ENCODE measurements at regions not wholly inside any gene's neighbourhood (a gene's known extent, or its start where the extent isn't known, plus 50 kb on each side); places are given as distances from the start of the nearest gene placed in this dataset.

DNA sequence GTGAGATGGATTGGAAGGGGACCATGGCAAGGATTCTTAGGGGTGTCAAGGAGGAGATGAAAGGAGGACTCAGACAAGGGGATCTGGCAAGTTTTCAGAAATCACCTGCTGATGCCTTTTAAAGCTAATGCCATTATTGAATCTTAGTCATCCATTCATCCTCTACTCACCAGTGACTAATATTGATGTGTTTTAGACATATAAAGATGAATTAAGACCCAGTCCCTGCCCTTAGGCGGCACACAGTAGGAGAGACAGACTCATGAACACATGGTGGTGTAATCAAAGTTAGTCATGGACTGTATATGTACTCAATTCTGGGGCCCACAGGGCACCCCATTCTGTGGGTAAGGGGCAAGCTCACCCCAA lies 56.5 kb upstream of the ATL2 start:
- BruUV-seq (replicated peaks), result no TSS peak
- no peaks in the 10 kb centered on the region for H3K9me2 ChIP-seq (ENCODE audit: insufficient read depth, low read length)
- H3K4me1 ChIP-seq (ENCODE audit: insufficient read depth, low read length, poor library complexity, severe bottlenecking), result no peaks in the 10 kb centered on the region
- no peak overlapping the region for H3K4me2 ChIP-seq (ENCODE audit: low read length)
- intact Hi-C loops (cut with micrococcal nuclease; ENCODE audit: unreplicated experiment), result no loop called here
- CTCF ChIA-PET (ENCODE audit: unreplicated experiment), result interaction anchor here (0.5 kb wide), 1 partner anchor 337 kb away, joined by 5 read pairs; no protein-coding TSS in a partner anchor
- no peak overlapping the region for H2AFZ ChIP-seq (ENCODE audit: low read length)
- H4K20me1 ChIP-seq (ENCODE audit: insufficient read depth, low read length), result no peaks in the 10 kb centered on the region
- H3K36me3 ChIP-seq (ENCODE audit: insufficient read depth, low read length), result no peaks in the 10 kb centered on the region
- DNase-seq (ENCODE audit: low spot score), result no peak
- POLR2A ChIA-PET, result interaction anchor here (0.5 kb wide), 2 partner anchors 116 to 1124 kb away, joined by 3 to 6 read pairs; no protein-coding TSS in a partner anchor
- H3K4me3 ChIP-seq (ENCODE audit: low read depth, low read length, poor library complexity, severe bottlenecking), result no peak overlapping the region
- H3K27ac ChIP-seq (ENCODE audit: low read depth, low read length, poor library complexity, severe bottlenecking), result no peak overlapping the region
- H3K9me3 ChIP-seq (ENCODE audit: low read length), result no peaks in the 10 kb centered on the region
- no peaks in the 10 kb centered on the region for H3K79me2 ChIP-seq (ENCODE audit: insufficient read depth, low read depth, low read length)
- TF ChIP-seq EZH2phosphoT487 (IDR thresholded peaks at IDR 0.05; ENCODE audit: borderline replicate concordance, low read depth, low read length), result no peak
- TF ChIP-seq, protein P1, sequence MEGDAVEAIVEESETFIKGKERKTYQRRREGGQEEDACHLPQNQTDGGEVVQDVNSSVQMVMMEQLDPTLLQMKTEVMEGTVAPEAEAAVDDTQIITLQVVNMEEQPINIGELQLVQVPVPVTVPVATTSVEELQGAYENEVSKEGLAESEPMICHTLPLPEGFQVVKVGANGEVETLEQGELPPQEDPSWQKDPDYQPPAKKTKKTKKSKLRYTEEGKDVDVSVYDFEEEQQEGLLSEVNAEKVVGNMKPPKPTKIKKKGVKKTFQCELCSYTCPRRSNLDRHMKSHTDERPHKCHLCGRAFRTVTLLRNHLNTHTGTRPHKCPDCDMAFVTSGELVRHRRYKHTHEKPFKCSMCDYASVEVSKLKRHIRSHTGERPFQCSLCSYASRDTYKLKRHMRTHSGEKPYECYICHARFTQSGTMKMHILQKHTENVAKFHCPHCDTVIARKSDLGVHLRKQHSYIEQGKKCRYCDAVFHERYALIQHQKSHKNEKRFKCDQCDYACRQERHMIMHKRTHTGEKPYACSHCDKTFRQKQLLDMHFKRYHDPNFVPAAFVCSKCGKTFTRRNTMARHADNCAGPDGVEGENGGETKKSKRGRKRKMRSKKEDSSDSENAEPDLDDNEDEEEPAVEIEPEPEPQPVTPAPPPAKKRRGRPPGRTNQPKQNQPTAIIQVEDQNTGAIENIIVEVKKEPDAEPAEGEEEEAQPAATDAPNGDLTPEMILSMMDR (conservative IDR thresholded peaks at IDR 0.05; ENCODE audit: low read length), result no peak

DNA sequence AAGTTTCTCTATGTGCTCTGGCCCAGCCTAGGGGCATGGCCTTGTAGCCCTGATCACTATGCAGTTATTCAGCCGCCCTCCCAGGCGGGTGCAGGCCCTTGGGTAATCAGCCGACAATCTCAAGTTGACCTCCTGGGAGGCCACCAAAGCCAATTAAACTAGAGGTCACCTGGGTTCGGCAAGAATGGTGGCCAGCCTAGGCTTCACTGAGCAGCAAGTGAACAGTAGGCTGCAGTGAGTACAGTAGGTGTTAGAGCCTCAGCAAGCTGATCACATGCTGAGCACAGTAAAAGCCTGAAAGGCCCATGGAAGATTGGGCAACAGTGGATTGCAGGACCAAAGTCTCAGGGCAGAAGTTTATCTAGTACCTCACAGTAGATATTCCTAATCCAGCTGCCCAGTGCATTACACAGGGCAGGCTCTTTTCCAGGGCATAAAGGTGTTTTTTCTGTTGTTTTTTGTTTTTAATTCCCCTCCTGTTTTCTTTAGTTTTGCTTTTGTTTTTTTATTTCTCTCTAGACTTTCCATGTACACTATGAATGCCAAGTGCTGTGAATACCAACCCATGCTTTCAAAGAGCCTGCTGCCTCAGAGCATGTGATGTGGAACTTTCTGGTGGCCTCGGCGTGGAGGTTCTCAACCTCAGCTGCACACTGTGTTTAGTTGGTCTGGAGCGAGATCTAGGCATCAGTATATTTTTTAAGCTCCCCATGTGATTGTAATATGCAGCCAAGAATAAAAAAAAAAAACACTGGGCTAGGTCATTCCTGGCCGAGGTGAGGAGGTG lies 55.9 kb upstream of the ATL2 start:
- H3K79me2 ChIP-seq (ENCODE audit: insufficient read depth, low read depth, low read length), result no peaks in the 10 kb centered on the region
- H4K20me1 ChIP-seq (ENCODE audit: insufficient read depth, low read length), result no peaks in the 10 kb centered on the region
- H3K4me1 ChIP-seq (ENCODE audit: insufficient read depth, low read length, poor library complexity, severe bottlenecking), result no peaks in the 10 kb centered on the region
- POLR2A ChIA-PET, result interaction anchor here (0.6 kb wide), 1 partner anchor 37 kb away, joined by 3 read pairs; no protein-coding TSS in a partner anchor
- DNase-seq (ENCODE audit: low spot score), result no peak
- no peak overlapping the region for H3K27ac ChIP-seq (ENCODE audit: low read depth, low read length, poor library complexity, severe bottlenecking)
- no peaks in the 10 kb centered on the region for H3K36me3 ChIP-seq (ENCODE audit: insufficient read depth, low read length)
- no peaks in the 10 kb centered on the region for H3K9me2 ChIP-seq (ENCODE audit: insufficient read depth, low read length)
- intact Hi-C loops (cut with micrococcal nuclease; ENCODE audit: unreplicated experiment), result no loop called here
- H2AFZ ChIP-seq (ENCODE audit: low read length), result no peak overlapping the region
- CTCF ChIA-PET (ENCODE audit: unreplicated experiment), result interaction anchor here (0.5 kb wide), 1 partner anchor 337 kb away, joined by 5 read pairs; no protein-coding TSS in a partner anchor
- no peak overlapping the region for H3K4me3 ChIP-seq (ENCODE audit: low read depth, low read length, poor library complexity, severe bottlenecking)
- H3K9me3 ChIP-seq (ENCODE audit: low read length), result no peaks in the 10 kb centered on the region
- no peak overlapping the region for H3K4me2 ChIP-seq (ENCODE audit: low read length)
- BruUV-seq (replicated peaks), result no TSS peak
- no peak for TF ChIP-seq EZH2phosphoT487 (IDR thresholded peaks at IDR 0.05; ENCODE audit: borderline replicate concordance, low read depth, low read length)
- TF ChIP-seq, protein P1 (conservative IDR thresholded peaks at IDR 0.05; ENCODE audit: low read length), result no peak

All from OCI-LY7 (cell line).